ENCODE measurements at regions not wholly inside any gene's neighbourhood (a gene's known extent, or its start where the extent isn't known, plus 50 kb on each side); places are given as distances from the start of the nearest gene placed in this dataset.

GRCh38 chr4:125546272-125546671, 231.5 kb downstream of the FAT4 start:
- TF ChIP-seq GATA2 (IDR thresholded peaks at IDR 0.05; ENCODE audit: low read depth, low read length) (no peak), GATA3 (IDR thresholded peaks at IDR 0.05; ENCODE audit: low read depth, low read length) (no peak)

- TF ChIP-seq GATA2 (IDR thresholded peaks at IDR 0.05; ENCODE audit: low read depth, low read length) (no peak), GATA3 (IDR thresholded peaks at IDR 0.05; ENCODE audit: low read depth, low read length) (no peak)
These were observed 233.1 kb downstream of the FAT4 start for GRCh38 chr4:125547836-125548235.

- TF ChIP-seq GATA2 (IDR thresholded peaks at IDR 0.05; ENCODE audit: low read depth, low read length) (no peak), GATA3 (IDR thresholded peaks at IDR 0.05; ENCODE audit: low read depth, low read length) (no peak)
These were observed 236.0 kb downstream of the FAT4 start for GRCh38 chr4:125550769-125551168.

- TF ChIP-seq GATA3 (IDR thresholded peaks at IDR 0.05; ENCODE audit: low read depth, low read length) = no peak
These were observed 236.7 kb downstream of the FAT4 start for GRCh38 chr4:125551466-125551865.

- TF ChIP-seq GATA2 (IDR thresholded peaks at IDR 0.05; ENCODE audit: low read depth, low read length) (no peak), GATA3 (IDR thresholded peaks at IDR 0.05; ENCODE audit: low read depth, low read length) (no peak)
These were observed 237.2 kb downstream of the FAT4 start for GRCh38 chr4:125551967-125552366.

GRCh38 chr4:125572601-125573000, 257.8 kb downstream of the FAT4 start:
- TF ChIP-seq GATA2 (IDR thresholded peaks at IDR 0.05; ENCODE audit: low read depth, low read length) (no peak), GATA3 (IDR thresholded peaks at IDR 0.05; ENCODE audit: low read depth, low read length) (no peak)

GRCh38 chr4:125573368-125573767, 258.6 kb downstream of the FAT4 start:
- TF ChIP-seq GATA2 (IDR thresholded peaks at IDR 0.05; ENCODE audit: low read depth, low read length) (no peak), GATA3 (IDR thresholded peaks at IDR 0.05; ENCODE audit: low read depth, low read length) (no peak)

GRCh38 chr4:125573786-125574185, 259.0 kb downstream of the FAT4 start:
- TF ChIP-seq GATA2 (IDR thresholded peaks at IDR 0.05; ENCODE audit: low read depth, low read length) (no peak), GATA3 (IDR thresholded peaks at IDR 0.05; ENCODE audit: low read depth, low read length) (no peak)

- TF ChIP-seq GATA3 (IDR thresholded peaks at IDR 0.05; ENCODE audit: low read depth, low read length) (no peak), GATA2 (IDR thresholded peaks at IDR 0.05; ENCODE audit: low read depth, low read length) (no peak)
These were observed 267.5 kb downstream of the FAT4 start for GRCh38 chr4:125582302-125582701.

- TF ChIP-seq GATA3 (IDR thresholded peaks at IDR 0.05; ENCODE audit: low read depth, low read length) = no peak
- no peak for TF ChIP-seq GATA2 (IDR thresholded peaks at IDR 0.05; ENCODE audit: low read depth, low read length)
These were observed 275.4 kb downstream of the FAT4 start for GRCh38 chr4:125590158-125590557.

- TF ChIP-seq GATA3 (IDR thresholded peaks at IDR 0.05; ENCODE audit: low read depth, low read length) (no peak), GATA2 (IDR thresholded peaks at IDR 0.05; ENCODE audit: low read depth, low read length) (no peak)
These were observed 276.5 kb downstream of the FAT4 start for GRCh38 chr4:125591290-125591689.

- TF ChIP-seq GATA3 (IDR thresholded peaks at IDR 0.05; ENCODE audit: low read depth, low read length) (no peak), GATA2 (IDR thresholded peaks at IDR 0.05; ENCODE audit: low read depth, low read length) (no peak)
These were observed 279.4 kb downstream of the FAT4 start for GRCh38 chr4:125594056-125594602.

- TF ChIP-seq GATA3 (IDR thresholded peaks at IDR 0.05; ENCODE audit: low read depth, low read length) = no peak
- no peak for TF ChIP-seq GATA2 (IDR thresholded peaks at IDR 0.05; ENCODE audit: low read depth, low read length)
These were observed 305.5 kb downstream of the FAT4 start for GRCh38 chr4:125620066-125620860.

- TF ChIP-seq GATA3 (IDR thresholded peaks at IDR 0.05; ENCODE audit: low read depth, low read length) (no peak), GATA2 (IDR thresholded peaks at IDR 0.05; ENCODE audit: low read depth, low read length) (no peak)
These were observed 310.2 kb downstream of the FAT4 start for GRCh38 chr4:125624951-125625350.

GRCh38 chr4:125626946-125627345, 312.2 kb downstream of the FAT4 start:
- no peak for TF ChIP-seq GATA2 (IDR thresholded peaks at IDR 0.05; ENCODE audit: low read depth, low read length)
- TF ChIP-seq GATA3 (IDR thresholded peaks at IDR 0.05; ENCODE audit: low read depth, low read length) = no peak

Measured in SH-SY5Y (cell line).